Fibroblast of pulmonary artery (primary cell): ENCODE measurements at regions not wholly inside any gene's neighbourhood (a gene's known extent, or its start where the extent isn't known, plus 50 kb on each side); places are given as distances from the start of the nearest gene placed in this dataset.

Experiments used
- DNase-seq: peaks from one replicate; pipeline ENCODE4 v3.0.0-alpha.2; 2010; ENCODE audit warnings: low read depth
- H3K4me3 ChIP-seq: replicated peaks from 2 replicates; pipeline ENCODE4 v1.5.1; 2011; ENCODE audit warnings: low read depth, mild to moderate bottlenecking, control low read depth, low read length, moderate library complexity
- TF ChIP-seq, protein P1 (sequence below): IDR thresholded peaks from 2 replicates; pipeline ENCODE4 v1.5.1; 2011; ENCODE audit warnings: mild to moderate bottlenecking, control low read depth, low read length, inconsistent platforms; ENCODE audit errors: missing control alignments

DNA sequence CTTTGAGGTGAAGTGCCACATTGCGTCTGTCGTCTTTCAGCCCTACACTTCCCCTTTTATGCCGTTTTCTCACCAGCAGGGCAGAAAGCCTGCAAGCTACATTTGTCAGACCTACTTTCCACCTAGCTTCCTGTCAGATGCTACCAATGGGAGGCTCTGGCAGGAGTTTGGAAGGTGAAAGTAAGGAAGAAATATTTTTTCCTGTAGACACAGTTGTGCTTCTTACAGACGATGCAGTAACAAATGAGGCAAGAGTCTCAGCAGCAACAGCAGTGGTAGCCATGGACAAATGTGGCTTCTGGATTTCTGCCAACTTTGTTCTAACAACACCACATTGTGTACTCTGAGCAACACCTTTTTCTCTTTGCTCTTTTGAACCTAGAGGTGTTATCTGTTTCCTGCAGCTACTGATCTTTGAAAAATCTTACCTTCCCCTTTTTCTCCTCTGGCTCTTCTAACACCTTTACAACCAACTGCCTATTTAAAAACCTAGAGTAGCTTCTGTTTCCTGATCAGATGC, 70.6 kb upstream of the STT3B start:
- no peak overlapping the region for H3K4me3 ChIP-seq
- peak; percentile 10 for DNase-seq
- TF ChIP-seq, protein P1, sequence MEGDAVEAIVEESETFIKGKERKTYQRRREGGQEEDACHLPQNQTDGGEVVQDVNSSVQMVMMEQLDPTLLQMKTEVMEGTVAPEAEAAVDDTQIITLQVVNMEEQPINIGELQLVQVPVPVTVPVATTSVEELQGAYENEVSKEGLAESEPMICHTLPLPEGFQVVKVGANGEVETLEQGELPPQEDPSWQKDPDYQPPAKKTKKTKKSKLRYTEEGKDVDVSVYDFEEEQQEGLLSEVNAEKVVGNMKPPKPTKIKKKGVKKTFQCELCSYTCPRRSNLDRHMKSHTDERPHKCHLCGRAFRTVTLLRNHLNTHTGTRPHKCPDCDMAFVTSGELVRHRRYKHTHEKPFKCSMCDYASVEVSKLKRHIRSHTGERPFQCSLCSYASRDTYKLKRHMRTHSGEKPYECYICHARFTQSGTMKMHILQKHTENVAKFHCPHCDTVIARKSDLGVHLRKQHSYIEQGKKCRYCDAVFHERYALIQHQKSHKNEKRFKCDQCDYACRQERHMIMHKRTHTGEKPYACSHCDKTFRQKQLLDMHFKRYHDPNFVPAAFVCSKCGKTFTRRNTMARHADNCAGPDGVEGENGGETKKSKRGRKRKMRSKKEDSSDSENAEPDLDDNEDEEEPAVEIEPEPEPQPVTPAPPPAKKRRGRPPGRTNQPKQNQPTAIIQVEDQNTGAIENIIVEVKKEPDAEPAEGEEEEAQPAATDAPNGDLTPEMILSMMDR, result no peak

DNA sequence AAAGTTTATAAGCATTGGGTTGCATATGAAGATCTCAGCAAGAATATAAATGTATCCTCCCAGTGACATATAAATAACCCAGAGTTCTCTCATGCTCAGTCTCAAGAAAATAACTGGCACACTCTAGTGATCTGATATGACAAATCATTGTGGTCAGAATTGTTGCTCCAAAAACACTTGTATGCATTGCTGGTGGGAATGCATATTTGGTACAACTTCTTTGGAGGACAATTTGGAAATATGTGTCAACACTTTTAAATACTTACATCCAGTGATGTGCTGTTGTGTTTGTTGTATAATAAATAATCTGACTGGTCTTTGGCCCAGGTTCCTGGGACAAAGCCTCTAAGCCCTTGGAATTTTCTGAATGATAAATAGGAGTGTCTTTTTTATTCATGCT, 66.7 kb upstream of the STT3B start:
- DNase-seq, result peak; percentile 26
- TF ChIP-seq, protein P1, result no peak
- no peak overlapping the region for H3K4me3 ChIP-seq

DNA sequence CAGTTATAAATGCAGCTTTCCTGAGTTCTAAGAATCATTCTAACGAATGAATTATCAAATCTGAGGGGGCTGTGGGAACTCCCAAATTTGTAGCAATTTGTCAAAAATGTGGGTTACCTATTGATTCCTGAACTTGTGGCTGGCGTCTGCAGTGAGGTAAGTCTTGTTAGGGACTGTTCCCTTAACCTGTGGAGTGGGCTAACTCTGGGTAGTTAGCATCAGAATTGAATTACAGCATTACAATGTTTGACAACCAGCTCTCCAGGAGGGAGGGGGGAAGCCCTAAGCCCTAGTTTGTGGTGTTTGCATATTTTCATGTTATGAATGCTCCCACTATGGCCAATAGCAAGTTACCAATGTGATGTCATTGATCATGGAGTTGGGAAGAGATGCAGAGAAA, 65.9 kb upstream of the STT3B start:
- DNase-seq, result no peak
- no peak overlapping the region for H3K4me3 ChIP-seq
- TF ChIP-seq, protein P1, result no peak

DNA sequence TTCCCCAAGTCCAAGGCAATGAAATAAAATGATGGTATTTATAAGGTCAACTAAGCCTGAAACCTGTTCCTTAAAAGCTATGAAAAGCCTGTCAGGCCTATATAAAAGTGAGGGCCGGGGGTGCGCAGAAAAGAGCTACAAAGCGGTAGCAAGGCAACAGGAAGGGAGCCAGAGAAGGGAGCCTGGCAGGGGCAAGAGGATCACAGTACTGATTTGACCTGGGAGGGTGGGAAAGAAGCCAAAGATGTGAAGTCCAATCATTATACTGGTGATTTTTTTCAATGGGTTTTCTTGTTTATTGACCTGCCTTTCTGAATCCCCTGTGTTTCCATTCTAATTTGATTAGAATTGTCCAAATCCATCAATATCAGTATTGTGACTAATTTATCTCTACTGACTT, 64.3 kb upstream of the STT3B start:
- DNase-seq, result no peak
- no peak overlapping the region for H3K4me3 ChIP-seq
- TF ChIP-seq, protein P1, result no peak

DNA sequence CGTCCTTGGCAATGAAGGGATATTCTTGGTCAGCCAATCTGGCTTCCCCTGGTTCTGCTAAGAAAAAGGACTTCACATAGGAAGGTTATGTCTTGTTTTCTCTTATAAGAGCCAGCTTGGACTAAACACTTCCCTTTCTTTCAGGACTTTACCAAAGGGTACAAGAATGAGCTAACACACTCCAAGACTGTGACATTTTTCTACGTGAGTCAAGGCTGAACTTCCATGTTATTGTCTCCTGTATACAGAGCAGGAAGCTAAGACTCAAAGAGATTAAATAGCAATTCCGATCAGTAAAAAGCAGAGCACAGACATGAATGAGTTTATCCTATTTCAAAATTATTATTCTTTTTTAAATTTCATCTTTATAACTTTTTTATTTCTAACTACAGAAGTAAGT, 63.3 kb upstream of the STT3B start:
- H3K4me3 ChIP-seq, result no peak overlapping the region
- TF ChIP-seq, protein P1, result no peak
- DNase-seq, result no peak

DNA sequence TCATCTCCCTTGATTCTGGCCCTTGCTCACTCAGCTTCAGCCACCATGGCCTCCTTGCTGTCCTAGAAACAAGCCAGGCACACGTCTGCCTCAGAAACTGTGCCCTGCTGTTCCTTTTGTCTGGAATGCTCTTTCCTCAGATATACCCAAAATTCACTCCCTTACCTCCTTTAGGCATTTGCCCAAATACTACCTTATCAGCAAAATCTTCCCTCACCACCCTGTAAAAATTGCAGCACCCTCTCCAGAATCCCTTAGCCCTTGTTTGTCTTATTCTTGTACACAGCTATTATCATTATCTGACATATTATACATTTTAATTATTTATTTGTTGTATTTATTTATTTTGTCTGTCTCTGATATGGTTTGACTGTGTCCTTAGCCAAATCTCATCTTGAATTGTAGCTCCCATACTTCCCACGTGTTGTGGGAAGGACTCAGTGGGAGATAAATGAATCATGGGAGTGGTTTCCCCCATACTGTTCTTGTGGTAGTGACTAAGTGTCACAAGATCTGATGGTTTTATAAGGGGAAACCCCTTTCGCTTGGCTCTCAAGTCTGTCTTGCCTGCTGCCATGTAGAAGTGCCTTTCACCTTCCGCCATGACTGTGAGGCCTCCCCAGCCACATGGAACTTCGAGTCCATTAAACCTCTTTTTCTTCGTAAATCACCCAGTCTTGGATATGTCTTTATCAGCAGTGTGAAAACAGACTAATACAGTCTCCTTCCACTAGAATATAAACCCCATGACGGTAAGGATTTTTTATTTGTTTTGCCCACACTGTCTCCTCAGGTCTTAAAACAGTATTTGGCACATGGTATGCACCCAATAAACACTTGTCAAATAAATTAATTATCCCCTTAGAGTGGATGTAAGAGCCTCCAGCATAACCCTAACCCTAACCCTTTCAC, 60.0 kb upstream of the STT3B start:
- TF ChIP-seq, protein P1, result no peak
- peak; percentile 26 for DNase-seq
- no peak overlapping the region for H3K4me3 ChIP-seq
